ENCODE measurements at regions not wholly inside any gene's neighbourhood (a gene's known extent, or its start where the extent isn't known, plus 50 kb on each side); places are given as distances from the start of the nearest gene placed in this dataset.

DNA sequence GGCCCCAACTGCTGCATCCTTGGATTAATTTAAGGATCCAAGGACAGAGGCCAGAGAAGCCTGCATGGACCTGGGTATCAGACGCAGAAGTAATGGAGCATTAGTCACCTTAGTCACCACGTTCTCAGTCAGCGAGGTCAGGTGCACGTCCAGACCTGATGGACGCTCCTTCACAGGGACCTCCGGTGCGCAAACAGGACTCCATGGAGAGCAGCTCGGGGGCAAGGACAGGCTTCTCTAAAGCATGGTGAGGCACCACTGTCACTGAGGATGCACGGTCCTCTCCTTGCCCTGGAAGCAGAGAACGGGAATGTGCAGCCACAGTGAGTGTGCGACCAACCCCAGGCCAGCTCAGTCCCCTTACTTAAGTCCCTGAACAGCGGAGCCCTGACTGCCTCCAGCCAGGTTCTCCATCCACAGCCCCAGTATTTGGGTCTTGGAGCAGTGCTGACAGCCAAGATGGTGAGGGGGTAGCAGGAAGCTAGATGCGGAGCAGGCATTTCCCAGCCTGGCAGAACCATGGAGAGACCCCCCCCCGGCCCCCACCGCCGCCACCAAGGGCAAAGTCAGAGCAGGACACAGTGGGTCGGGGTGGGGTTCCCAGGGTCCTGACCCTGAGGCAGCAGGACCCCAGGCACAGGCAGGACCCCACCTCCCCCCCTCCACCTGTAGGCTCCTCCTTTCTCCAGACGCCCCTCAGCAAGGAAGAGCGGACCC lies 253.4 kb upstream of the SFSWAP start:
- Histone ChIP-seq H3K9me3 (ENCODE audit: insufficient read depth, low read depth, low read length) (no peaks in the 10 kb centered on the region), H3K4me1 (ENCODE audit: insufficient read depth, low read length) (no peaks in the 10 kb centered on the region; the same call in 1 of the 2 replicates), H3K36me3 (ENCODE audit: insufficient read depth, low read depth, low read length) (no peaks in the 10 kb centered on the region), H3K9ac (ENCODE audit: low read depth, low read length) (no peak overlapping the region), H3K27me3 (ENCODE audit: insufficient read depth, low read length) (no peaks in the 10 kb centered on the region; the same call in 1 of the 2 replicates), H3K27ac (ENCODE audit: low read length) (no peak overlapping the region), H3K4me3 (ENCODE audit: low read length) (no peak overlapping the region)

- H3K27me3 ChIP-seq (ENCODE audit: insufficient read depth, low read length): no peaks in the 10 kb centered on the region; the same call in 1 of the 2 replicates
- no peaks in the 10 kb centered on the region for H3K36me3 ChIP-seq (ENCODE audit: insufficient read depth, low read depth, low read length)
- no peaks in the 10 kb centered on the region for H3K4me1 ChIP-seq (ENCODE audit: insufficient read depth, low read length)
- H3K9me3 ChIP-seq (ENCODE audit: insufficient read depth, low read depth, low read length): no peaks in the 10 kb centered on the region
- no peak overlapping the region for H3K9ac ChIP-seq (ENCODE audit: low read depth, low read length)
- no peak overlapping the region for H3K4me3 ChIP-seq (ENCODE audit: low read length)
- no peak overlapping the region for H3K27ac ChIP-seq (ENCODE audit: low read length)
These were observed 252.9 kb upstream of the SFSWAP start for GRCh38 chr12:131458048-131458374.

- Histone ChIP-seq H3K27me3 (ENCODE audit: insufficient read depth, low read length) (no peaks in the 10 kb centered on the region; the same call in 1 of the 2 replicates), H3K4me3 (ENCODE audit: low read length) (no peak overlapping the region), H3K9ac (ENCODE audit: low read depth, low read length) (no peak overlapping the region), H3K36me3 (ENCODE audit: insufficient read depth, low read depth, low read length) (no peaks in the 10 kb centered on the region), H3K27ac (ENCODE audit: low read length) (no peak overlapping the region), H3K9me3 (ENCODE audit: insufficient read depth, low read depth, low read length) (no peaks in the 10 kb centered on the region), H3K4me1 (ENCODE audit: insufficient read depth, low read length) (no peaks in the 10 kb centered on the region)
These were observed 251.7 kb upstream of the SFSWAP start for GRCh38 chr12:131458931-131459772.

- Histone ChIP-seq H3K36me3 (ENCODE audit: insufficient read depth, low read depth, low read length) (no peaks in the 10 kb centered on the region), H3K27ac (ENCODE audit: low read length) (no peak overlapping the region), H3K4me3 (ENCODE audit: low read length) (no peak overlapping the region), H3K9ac (ENCODE audit: low read depth, low read length) (no peak overlapping the region), H3K4me1 (ENCODE audit: insufficient read depth, low read length) (no peaks in the 10 kb centered on the region), H3K27me3 (ENCODE audit: insufficient read depth, low read length) (no peaks in the 10 kb centered on the region; the same call in 1 of the 2 replicates), H3K9me3 (ENCODE audit: insufficient read depth, low read depth, low read length) (no peaks in the 10 kb centered on the region)
These were observed 251.0 kb upstream of the SFSWAP start for GRCh38 chr12:131459773-131460365.

DNA sequence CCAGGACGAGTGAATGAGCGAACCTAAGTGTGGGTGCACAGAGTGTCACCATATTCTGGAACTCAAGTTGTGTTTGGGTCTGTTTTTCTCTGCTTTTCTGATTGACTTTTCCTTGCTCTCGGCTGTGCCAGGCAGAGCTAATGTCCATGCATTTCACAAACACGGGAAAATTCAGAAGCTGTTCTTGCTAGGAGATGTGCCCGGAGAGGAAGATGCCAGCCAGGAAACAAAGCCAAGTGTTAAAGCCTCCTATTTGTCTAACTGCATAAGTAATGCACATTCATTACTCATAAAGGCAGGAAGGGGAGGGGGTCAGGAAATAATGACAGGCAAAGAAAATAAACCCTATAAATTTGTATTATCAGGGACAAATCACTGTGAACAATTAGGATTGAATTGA lies 250.4 kb upstream of the SFSWAP start:
- no peaks in the 10 kb centered on the region for H3K36me3 ChIP-seq (ENCODE audit: insufficient read depth, low read depth, low read length)

DNA sequence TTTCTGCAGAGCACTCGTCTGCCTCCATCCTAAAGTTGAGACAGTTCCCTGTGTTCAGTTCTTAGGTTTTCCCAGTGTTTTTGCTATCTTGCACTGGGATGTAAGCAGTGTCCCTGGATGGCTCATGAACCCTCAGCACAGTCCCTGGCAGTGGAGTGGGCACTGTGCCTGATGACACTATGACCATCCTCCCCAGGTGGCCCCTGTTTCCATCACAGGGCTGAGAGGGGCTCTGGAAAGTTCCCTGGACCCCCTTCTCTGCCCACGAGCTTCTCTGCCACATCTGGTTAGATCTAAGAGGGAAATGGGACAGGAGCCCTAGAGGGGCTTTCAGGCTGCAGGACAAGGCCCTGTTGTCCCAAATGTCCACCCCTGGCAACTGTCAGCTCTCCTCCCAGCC lies 249.8 kb upstream of the SFSWAP start:
- Histone ChIP-seq H3K27me3 (ENCODE audit: insufficient read depth, low read length) (no peaks in the 10 kb centered on the region; the same call in 1 of the 2 replicates), H3K4me3 (ENCODE audit: low read length) (no peak overlapping the region), H3K9me3 (ENCODE audit: insufficient read depth, low read depth, low read length) (no peaks in the 10 kb centered on the region), H3K4me1 (ENCODE audit: insufficient read depth, low read length) (no peaks in the 10 kb centered on the region), H3K36me3 (ENCODE audit: insufficient read depth, low read depth, low read length) (no peaks in the 10 kb centered on the region), H3K9ac (ENCODE audit: low read depth, low read length) (no peak overlapping the region), H3K27ac (ENCODE audit: low read length) (no peak overlapping the region)

More for the DNA sequence above, 250.4 kb upstream of the SFSWAP start:
- Histone ChIP-seq H3K9me3 (ENCODE audit: insufficient read depth, low read depth, low read length) (no peaks in the 10 kb centered on the region), H3K27ac (ENCODE audit: low read length) (no peak overlapping the region), H3K4me3 (ENCODE audit: low read length) (no peak overlapping the region), H3K4me1 (ENCODE audit: insufficient read depth, low read length) (no peaks in the 10 kb centered on the region), H3K27me3 (ENCODE audit: insufficient read depth, low read length) (no peaks in the 10 kb centered on the region; the same call in 1 of the 2 replicates), H3K9ac (ENCODE audit: low read depth, low read length) (no peak overlapping the region)

GRCh38 chr12:131463174-131463573 lies 247.7 kb upstream of the SFSWAP start:
- Histone ChIP-seq H3K36me3 (ENCODE audit: insufficient read depth, low read depth, low read length) (no peaks in the 10 kb centered on the region), H3K9me3 (ENCODE audit: insufficient read depth, low read depth, low read length) (no peaks in the 10 kb centered on the region), H3K9ac (ENCODE audit: low read depth, low read length) (no peak overlapping the region), H3K27ac (ENCODE audit: low read length) (no peak overlapping the region), H3K4me3 (ENCODE audit: low read length) (no peak overlapping the region), H3K4me1 (ENCODE audit: insufficient read depth, low read length) (no peaks in the 10 kb centered on the region), H3K27me3 (ENCODE audit: insufficient read depth, low read length) (no peaks in the 10 kb centered on the region; the same call in 1 of the 2 replicates)

- Histone ChIP-seq H3K4me3 (ENCODE audit: low read length) (no peak overlapping the region), H3K36me3 (ENCODE audit: insufficient read depth, low read depth, low read length) (no peaks in the 10 kb centered on the region), H3K9me3 (ENCODE audit: insufficient read depth, low read depth, low read length) (no peaks in the 10 kb centered on the region), H3K4me1 (ENCODE audit: insufficient read depth, low read length) (no peaks in the 10 kb centered on the region), H3K27me3 (ENCODE audit: insufficient read depth, low read length) (no peaks in the 10 kb centered on the region; the same call in 1 of the 2 replicates), H3K27ac (ENCODE audit: low read length) (no peak overlapping the region), H3K9ac (ENCODE audit: low read depth, low read length) (no peak overlapping the region)
These were observed 246.8 kb upstream of the SFSWAP start for GRCh38 chr12:131464081-131464480.

DNA sequence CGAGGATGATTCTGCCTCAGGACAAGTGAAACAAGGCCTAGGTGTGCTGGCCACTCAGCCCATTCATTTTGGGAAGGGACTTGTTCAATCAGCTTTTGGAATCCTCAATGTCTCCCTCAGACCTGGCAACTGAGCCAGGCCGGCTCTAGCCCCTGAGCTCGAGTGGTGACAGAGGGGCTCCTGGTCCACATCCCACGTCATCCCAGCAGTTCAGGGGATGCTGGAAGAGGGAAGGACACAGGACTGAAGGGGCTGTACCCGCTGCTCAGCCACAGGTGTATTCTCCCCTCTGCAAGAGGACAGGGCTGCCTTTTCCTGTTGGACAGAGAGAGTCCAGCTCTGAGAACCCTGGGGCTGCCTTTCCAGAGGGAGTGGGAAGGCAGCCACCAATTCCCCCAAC lies 244.6 kb upstream of the SFSWAP start:
- H3K27ac ChIP-seq (ENCODE audit: low read length): no peak overlapping the region
- H3K4me3 ChIP-seq (ENCODE audit: low read length): no peak overlapping the region
- no peak overlapping the region for H3K9ac ChIP-seq (ENCODE audit: low read depth, low read length)
- H3K4me1 ChIP-seq (ENCODE audit: insufficient read depth, low read length): no peaks in the 10 kb centered on the region
- H3K9me3 ChIP-seq (ENCODE audit: insufficient read depth, low read depth, low read length): no peaks in the 10 kb centered on the region
- H3K27me3 ChIP-seq (ENCODE audit: insufficient read depth, low read length): no peaks in the 10 kb centered on the region
- no peaks in the 10 kb centered on the region for H3K36me3 ChIP-seq (ENCODE audit: insufficient read depth, low read depth, low read length)

DNA sequence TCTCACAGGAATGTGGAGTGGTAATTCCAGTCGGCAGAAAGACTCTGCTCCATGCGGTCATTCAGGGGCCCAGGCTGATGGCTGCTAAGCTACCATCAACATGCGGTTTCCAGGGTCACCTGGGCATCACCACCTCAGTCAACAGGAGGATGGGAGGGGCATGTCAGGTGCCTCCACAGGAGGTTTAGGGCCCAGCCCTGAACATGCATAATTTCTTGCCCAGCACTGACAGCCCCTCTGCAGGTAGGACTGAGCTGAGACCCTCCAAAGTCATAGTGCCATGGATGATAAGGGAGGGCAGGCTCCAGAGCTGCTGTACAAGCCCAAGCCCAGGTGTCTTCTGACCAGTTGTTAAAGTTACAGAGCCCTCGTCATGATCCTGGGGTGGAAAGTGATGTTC lies 244.0 kb upstream of the SFSWAP start:
- no peaks in the 10 kb centered on the region for H3K36me3 ChIP-seq (ENCODE audit: insufficient read depth, low read depth, low read length)

GRCh38 chr12:131468206-131468605 lies 242.7 kb upstream of the SFSWAP start:
- H3K27me3 ChIP-seq (ENCODE audit: insufficient read depth, low read length): no peaks in the 10 kb centered on the region
- no peak overlapping the region for H3K4me3 ChIP-seq (ENCODE audit: low read length)
- no peaks in the 10 kb centered on the region for H3K4me1 ChIP-seq (ENCODE audit: insufficient read depth, low read length)

More for the DNA sequence above, 244.0 kb upstream of the SFSWAP start:
- Histone ChIP-seq H3K4me1 (ENCODE audit: insufficient read depth, low read length) (no peaks in the 10 kb centered on the region), H3K9ac (ENCODE audit: low read depth, low read length) (no peak overlapping the region), H3K27ac (ENCODE audit: low read length) (no peak overlapping the region), H3K27me3 (ENCODE audit: insufficient read depth, low read length) (no peaks in the 10 kb centered on the region), H3K9me3 (ENCODE audit: insufficient read depth, low read depth, low read length) (no peaks in the 10 kb centered on the region), H3K4me3 (ENCODE audit: low read length) (no peak overlapping the region)

More at GRCh38 chr12:131468206-131468605, 242.7 kb upstream of the SFSWAP start:
- Histone ChIP-seq H3K9ac (ENCODE audit: low read depth, low read length) (no peak overlapping the region), H3K36me3 (ENCODE audit: insufficient read depth, low read depth, low read length) (no peaks in the 10 kb centered on the region), H3K9me3 (ENCODE audit: insufficient read depth, low read depth, low read length) (no peaks in the 10 kb centered on the region), H3K27ac (ENCODE audit: low read length) (no peak overlapping the region)

Measured in iPS-20b (cell line).